OCI-LY3 (cell line): ENCODE measurements at regions not wholly inside any gene's neighbourhood (a gene's known extent, or its start where the extent isn't known, plus 50 kb on each side); places are given as distances from the start of the nearest gene placed in this dataset.
A peak's percentile ranks its signal among the peaks of the same experiment; 100 is the strongest.

ENCODE experiments used
- H2AFZ ChIP-seq: fragments of 200-600, 300-600 bp; shearing (Covaris generic); 2 replicates; pipeline ENCODE4 v1.6.0; 2014; ENCODE audit warnings: antibody characterized with exemption, low read depth, low read length
- H3K27ac ChIP-seq: fragments of 200-600, 300-600 bp; sonication (generic); 2 replicates; pipeline ENCODE4 v1.5.1; 2014; ENCODE audit warnings: mild to moderate bottlenecking, low read length, moderate library complexity, mixed read lengths
- H3K27me3 ChIP-seq: fragments of 200-600, 300-600 bp; sonication (generic); 2 replicates; pipeline ENCODE4 v1.6.1; 2014; ENCODE audit warnings: low read depth, low read length, mixed read lengths
- H3K36me3 ChIP-seq: fragments of 200-600, 300-600 bp; sonication (generic); replicated peaks from 2 replicates; pipeline ENCODE3; 2014; ENCODE audit warnings: low read depth, low read length, mixed read lengths
- H3K4me1 ChIP-seq: fragments of 300-600, 200-600 bp; sonication (generic); 2 replicates; pipeline ENCODE4 v1.6.1; 2014; ENCODE audit warnings: low read length, mixed read lengths
- H3K4me2 ChIP-seq: fragments of 200-600, 300-600 bp; sonication (generic); 2 replicates; pipeline ENCODE4 v1.6.1; 2014; ENCODE audit warnings: low read length, mixed read lengths
- H3K4me3 ChIP-seq: fragments of 300-600, 200-600 bp; sonication (generic); 2 replicates; pipeline ENCODE4 v1.5.1; 2014; ENCODE audit warnings: antibody characterized with exemption, mild to moderate bottlenecking, low read length, moderate library complexity
- H3K79me2 ChIP-seq: fragments of 300-600, 200-600 bp; shearing (Covaris generic); 2 replicates; pipeline ENCODE4 v1.6.1; 2014; ENCODE audit warnings: mild to moderate bottlenecking, low read length, mixed read lengths
- H3K9ac ChIP-seq: fragments of 300-600, 200-600 bp; shearing (Covaris generic); 2 replicates; pipeline ENCODE4 v1.6.0; 2014; ENCODE audit warnings: mild to moderate bottlenecking, low read length, moderate library complexity
- H3K9me3 ChIP-seq: fragments of 200-600, 300-600 bp; shearing (Covaris generic); 2 replicates; pipeline ENCODE4 v1.6.1; 2014; ENCODE audit warnings: low read length, mixed read lengths; ENCODE audit not compliant: insufficient read depth
- H4K20me1 ChIP-seq: fragments of 200-600, 300-600 bp; sonication (generic); 2 replicates; pipeline ENCODE4 v1.6.1; 2016; ENCODE audit warnings: low read length, mixed read lengths; ENCODE audit not compliant: insufficient read depth
- EZH2phosphoT487 ChIP-seq: fragments of 200-600 bp; shearing (Covaris generic); IDR thresholded peaks from 2 replicates; pipeline ENCODE4 v1.6.1; 2018; ENCODE audit warnings: antibody characterized with exemption, mixed run types, low read depth
- TF ChIP-seq, protein P1 (sequence below): fragments of 200-600, 300-600 bp; sonication (generic); IDR thresholded peaks from 2 replicates; pipeline ENCODE4 v1.5.1; 2014; ENCODE audit warnings: antibody characterized with exemption, low read length, low read depth

DNA sequence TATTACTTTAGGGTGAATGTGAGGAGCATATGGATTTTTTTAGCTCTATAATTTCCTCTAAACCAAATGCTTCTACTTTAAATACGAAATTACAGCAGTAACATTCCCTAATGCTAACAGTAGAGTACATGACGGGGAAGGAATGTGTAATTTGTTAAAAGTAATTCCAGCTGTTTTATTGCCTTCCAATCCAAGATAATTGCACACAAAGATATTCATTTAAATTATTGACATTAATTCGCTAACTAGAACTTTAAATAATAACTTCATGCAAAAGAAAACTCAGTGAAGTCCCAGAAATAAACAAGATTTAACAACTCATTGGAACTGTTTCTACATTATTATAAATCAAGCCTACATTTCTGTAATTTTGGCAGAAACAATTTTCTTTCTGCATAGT, 261.4 kb upstream of the CFAP20DC start:
- H3K27me3 ChIP-seq: no peaks in the 10 kb centered on the region
- H3K9ac ChIP-seq: no peak overlapping the region
- no peak overlapping the region for H3K4me3 ChIP-seq
- no peaks in the 10 kb centered on the region for H3K9me3 ChIP-seq
- H4K20me1 ChIP-seq: no peaks in the 10 kb centered on the region
- TF ChIP-seq, protein P1, sequence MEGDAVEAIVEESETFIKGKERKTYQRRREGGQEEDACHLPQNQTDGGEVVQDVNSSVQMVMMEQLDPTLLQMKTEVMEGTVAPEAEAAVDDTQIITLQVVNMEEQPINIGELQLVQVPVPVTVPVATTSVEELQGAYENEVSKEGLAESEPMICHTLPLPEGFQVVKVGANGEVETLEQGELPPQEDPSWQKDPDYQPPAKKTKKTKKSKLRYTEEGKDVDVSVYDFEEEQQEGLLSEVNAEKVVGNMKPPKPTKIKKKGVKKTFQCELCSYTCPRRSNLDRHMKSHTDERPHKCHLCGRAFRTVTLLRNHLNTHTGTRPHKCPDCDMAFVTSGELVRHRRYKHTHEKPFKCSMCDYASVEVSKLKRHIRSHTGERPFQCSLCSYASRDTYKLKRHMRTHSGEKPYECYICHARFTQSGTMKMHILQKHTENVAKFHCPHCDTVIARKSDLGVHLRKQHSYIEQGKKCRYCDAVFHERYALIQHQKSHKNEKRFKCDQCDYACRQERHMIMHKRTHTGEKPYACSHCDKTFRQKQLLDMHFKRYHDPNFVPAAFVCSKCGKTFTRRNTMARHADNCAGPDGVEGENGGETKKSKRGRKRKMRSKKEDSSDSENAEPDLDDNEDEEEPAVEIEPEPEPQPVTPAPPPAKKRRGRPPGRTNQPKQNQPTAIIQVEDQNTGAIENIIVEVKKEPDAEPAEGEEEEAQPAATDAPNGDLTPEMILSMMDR: no peak
- no peak for TF ChIP-seq EZH2phosphoT487
- H3K27ac ChIP-seq: no peak overlapping the region
- 0 out of 2 replicates have a peak overlapping the region, but pooled peaks have one; percentile 0 for H3K4me2 ChIP-seq
- H3K4me1 ChIP-seq: peaks cover 53% of the 10 kb centered on the region
- no peaks in the 10 kb centered on the region for H3K79me2 ChIP-seq
- peaks cover 4% of the 10 kb centered on the region for H3K36me3 ChIP-seq
- H2AFZ ChIP-seq: no peak overlapping the region

DNA sequence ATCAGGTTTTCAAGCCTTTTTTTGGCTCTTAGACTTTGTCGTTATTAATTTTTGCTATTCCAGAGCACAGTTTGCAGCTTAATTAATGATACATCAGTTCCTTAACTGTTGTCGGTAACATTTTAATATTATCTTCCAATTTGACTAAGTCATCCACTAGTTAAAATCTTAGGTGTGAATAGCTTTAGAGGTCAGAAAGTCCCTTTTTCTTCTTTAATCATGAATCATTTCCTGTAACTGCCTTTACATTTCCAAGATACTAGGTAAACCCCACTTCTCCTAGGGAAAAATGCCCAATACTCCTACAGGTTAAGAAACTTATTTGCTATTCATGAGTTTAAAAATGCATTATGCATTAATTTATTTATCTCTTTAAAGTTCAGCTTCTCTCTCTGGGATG, 260.9 kb upstream of the CFAP20DC start:
- Histone ChIP-seq H3K9me3 (no peaks in the 10 kb centered on the region), H4K20me1 (no peaks in the 10 kb centered on the region), H3K4me2 (peak overlapping the region; percentile 0; the same call in 1 of the 2 replicates), H3K27ac (no peak overlapping the region), H3K27me3 (no peaks in the 10 kb centered on the region), H3K9ac (no peak overlapping the region), H3K36me3 (peaks cover 4% of the 10 kb centered on the region), H2AFZ (no peak overlapping the region), H3K4me3 (no peak overlapping the region), H3K4me1 (peaks cover 49% of the 10 kb centered on the region), H3K79me2 (no peaks in the 10 kb centered on the region)
- TF ChIP-seq, protein P1: no peak
- no peak for TF ChIP-seq EZH2phosphoT487

DNA sequence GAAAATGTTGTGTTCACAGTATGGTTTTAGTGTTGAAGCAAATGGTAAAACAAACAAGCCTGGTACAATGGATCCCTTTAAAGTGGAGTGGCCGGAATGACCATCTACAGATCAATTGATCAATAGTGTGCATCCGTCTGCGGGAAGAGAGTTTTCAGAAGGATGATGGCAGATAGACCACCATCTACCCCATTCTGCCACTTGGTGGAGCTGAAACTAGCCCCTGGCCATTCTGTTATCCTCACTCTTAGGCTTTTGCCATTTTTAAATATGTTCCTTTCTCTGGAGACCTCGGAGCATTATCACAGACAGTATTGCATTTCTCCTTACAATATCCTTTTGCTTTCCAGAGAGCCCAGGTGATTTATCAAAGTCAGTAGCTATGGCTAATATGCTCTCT, 258.9 kb upstream of the CFAP20DC start:
- H3K79me2 ChIP-seq: no peaks in the 10 kb centered on the region
- H3K36me3 ChIP-seq: no peaks in the 10 kb centered on the region
- no peak overlapping the region for H3K27ac ChIP-seq
- no peak overlapping the region for H3K4me2 ChIP-seq
- no peak overlapping the region for H3K9ac ChIP-seq
- TF ChIP-seq, protein P1: peak; percentile 63
- TF ChIP-seq EZH2phosphoT487: no peak
- peaks cover 30% of the 10 kb centered on the region for H3K4me1 ChIP-seq
- H4K20me1 ChIP-seq: no peaks in the 10 kb centered on the region
- H3K9me3 ChIP-seq: no peaks in the 10 kb centered on the region
- no peak overlapping the region for H3K4me3 ChIP-seq
- H2AFZ ChIP-seq: no peak overlapping the region; the same call in 1 of the 2 replicates
- H3K27me3 ChIP-seq: no peaks in the 10 kb centered on the region

DNA sequence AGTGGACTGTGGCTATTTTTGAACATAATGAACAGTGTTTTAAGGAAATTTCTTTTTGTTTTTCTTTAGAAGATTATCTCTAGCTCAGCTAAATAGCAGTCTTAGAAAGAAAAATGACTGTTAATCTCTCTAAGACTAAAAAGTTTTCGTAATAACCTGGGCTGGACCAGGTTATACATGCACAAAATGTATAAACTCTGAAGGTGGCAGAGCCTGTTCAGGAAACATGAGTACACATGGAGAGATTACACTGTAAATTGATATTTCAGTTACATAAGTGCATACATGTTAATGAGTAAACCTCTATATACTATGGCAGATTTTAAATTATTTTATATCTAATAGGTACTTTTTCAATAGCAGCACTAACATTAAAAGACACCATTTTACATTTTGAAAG, 258.2 kb upstream of the CFAP20DC start:
- H3K27me3 ChIP-seq: no peaks in the 10 kb centered on the region
- no peaks in the 10 kb centered on the region for H3K9me3 ChIP-seq
- no peak overlapping the region for H2AFZ ChIP-seq
- H3K4me2 ChIP-seq: no peak overlapping the region
- H3K79me2 ChIP-seq: no peaks in the 10 kb centered on the region
- H3K4me1 ChIP-seq: peaks cover 23% of the 10 kb centered on the region
- no peaks in the 10 kb centered on the region for H3K36me3 ChIP-seq
- no peak overlapping the region for H3K4me3 ChIP-seq
- no peak overlapping the region for H3K27ac ChIP-seq
- H4K20me1 ChIP-seq: no peaks in the 10 kb centered on the region
- no peak for TF ChIP-seq EZH2phosphoT487
- TF ChIP-seq, protein P1: no peak
- H3K9ac ChIP-seq: no peak overlapping the region
